SK-N-SH (cell line): ENCODE measurements at regions not wholly inside any gene's neighbourhood (a gene's known extent, or its start where the extent isn't known, plus 50 kb on each side); places are given as distances from the start of the nearest gene placed in this dataset.
"Not testable (repeated sequence)": the region's sequence is repeated elsewhere in the genome, so short reads cannot be mapped to it uniquely, and the experiment has no call there.

ENCODE experiments used
- CTCF ChIA-PET: fragments of 300-600, 350-600 bp; formaldehyde crosslinking; extraction: SDS; loops from one replicate; lab custom pipeline; 2021; lab: Yijun Ruan, JAX
- POLR2A ChIA-PET: fragments of 350-600 bp; sonication (Branson Sonifier 250); formaldehyde crosslinking; extraction: SDS; loops from one replicate; lab custom pipeline; 2020; ENCODE audit warnings: antibody characterized with exemption, inconsistent platforms; lab: Yijun Ruan, JAX
- DNase-seq: peaks from one replicate; pipeline ENCODE4 v3.0.0; 2012
- H2AFZ ChIP-seq: fragments of 200-600 bp; sonication (generic); 2 replicates; pipeline ENCODE4 v1.8.1; 2016; ENCODE audit warnings: antibody characterized with exemption, mild to moderate bottlenecking, low read depth
- H3F3A ChIP-seq: fragments of 200-600 bp; sonication (generic); replicated peaks from 2 replicates; pipeline ENCODE3; 2016; ENCODE audit warnings: antibody characterized with exemption, mild to moderate bottlenecking; ENCODE audit not compliant: insufficient read depth
- H3K27ac ChIP-seq, 2 experiments: fragments of 200-500 bp in 1 of 2; fragments of 200-600 bp in 1 of 2; sonication (Bioruptor generic) in 1 of 2; sonication (generic), shearing (Covaris generic) in 1 of 2; 2 replicates each; pipeline versions ENCODE4 v1.5.1 to v1.6.1; 2014 to 2016; ENCODE audit warnings: low read depth in 2 of 2, inconsistent platforms in 1 of 2, low read length in 1 of 2, mild to moderate bottlenecking in 1 of 2, mixed read lengths in 1 of 2
- H3K27me3 ChIP-seq: fragments of 200-600 bp; sonication (generic), shearing (Covaris generic); 2 replicates; pipeline ENCODE4 v1.6.1; 2016; ENCODE audit warnings: mixed run types; ENCODE audit not compliant: insufficient read depth
- H3K36me3 ChIP-seq, 2 experiments: fragments of 200-500 bp in 1 of 2; fragments of 200-600 bp in 1 of 2; sonication (Bioruptor generic) in 1 of 2; sonication (generic) in 1 of 2; replicated peaks in 1 of 2; 2 replicates each; pipeline versions ENCODE3 to v1.5.1; 2014 to 2016; ENCODE audit warnings: low read length in 1 of 2, mild to moderate bottlenecking in 1 of 2; ENCODE audit not compliant: insufficient read depth in 2 of 2, control insufficient read depth in 1 of 2
- H3K4me1 ChIP-seq, 2 experiments: fragments of 200-500 bp in 1 of 2; fragments of 200-600 bp in 1 of 2; sonication (Bioruptor generic) in 1 of 2; sonication (generic), shearing (Covaris generic) in 1 of 2; 2 replicates each; pipeline versions ENCODE4 v1.5.1 to v1.6.1; 2014 to 2016; ENCODE audit warnings: low read depth in 1 of 2, low read length in 1 of 2, mixed run types in 1 of 2; ENCODE audit not compliant: insufficient read depth in 2 of 2, control insufficient read depth in 1 of 2
- H3K4me2 ChIP-seq: fragments of 200-600 bp; sonication (generic), shearing (Covaris generic); 2 replicates; pipeline ENCODE4 v1.6.1; 2017; ENCODE audit warnings: mixed run types
- H3K4me3 ChIP-seq, 2 experiments: fragments of 200-500 bp in 1 of 2; fragments of 200-600 bp in 1 of 2; sonication (Bioruptor generic) in 1 of 2; sonication (generic), shearing (Covaris generic) in 1 of 2; 2 replicates each; pipeline versions ENCODE4 v1.5.1 to v1.8.1; 2014 to 2016; ENCODE audit warnings: low read depth in 2 of 2, inconsistent platforms in 1 of 2, low read length in 1 of 2, mild to moderate bottlenecking in 1 of 2, mixed read lengths in 1 of 2, moderate library complexity in 1 of 2
- H3K79me2 ChIP-seq: fragments of 200-600 bp; sonication (generic); 2 replicates; pipeline ENCODE4 v1.8.1; 2017; ENCODE audit warnings: mild to moderate bottlenecking; ENCODE audit not compliant: insufficient read depth
- H3K9ac ChIP-seq: fragments of 200-600 bp; sonication (generic); 2 replicates; pipeline ENCODE4 v1.6.1; 2017; ENCODE audit warnings: mixed run types
- H3K9me2 ChIP-seq: fragments of 200-600 bp; sonication (generic); 2 replicates; pipeline ENCODE4 v1.6.1; 2017; ENCODE audit warnings: mixed run types
- H3K9me3 ChIP-seq: fragments of 200-600 bp; sonication (generic); 2 replicates; pipeline ENCODE4 v1.6.1; 2017; ENCODE audit warnings: mixed run types, mild to moderate bottlenecking, moderate library complexity
- H4K20me1 ChIP-seq: fragments of 200-600 bp; sonication (generic); 2 replicates; pipeline ENCODE4 v1.6.1; 2017; ENCODE audit warnings: mild to moderate bottlenecking, mixed run types; ENCODE audit not compliant: insufficient read depth
- CHD2 ChIP-seq: fragments of 150-350 bp; IDR thresholded peaks from 2 replicates; pipeline ENCODE4 v1.6.1; 2018; ENCODE audit warnings: low read length; ENCODE audit not compliant: partially characterized antibody
- ELF1 ChIP-seq: IDR thresholded peaks from 2 replicates; pipeline ENCODE4 v1.4.0; 2012
- EP300 ChIP-seq, 2 experiments: IDR thresholded peaks; 2 replicates each; pipeline versions ENCODE4 v1.4.0 to v1.6.1; 2012; ENCODE audit warnings: borderline replicate concordance in 1 of 2, low read depth in 1 of 2, low read length in 1 of 2
- FOSL2 ChIP-seq: IDR thresholded peaks from 2 replicates; pipeline ENCODE4 v1.4.0; 2012; ENCODE audit warnings: low read depth, mild to moderate bottlenecking, moderate library complexity, borderline replicate concordance
- FOXJ3 ChIP-seq: sonication (generic); formaldehyde crosslinking; IDR thresholded peaks from 2 replicates; pipeline ENCODE4 v1.5.1; 2020; ENCODE audit warnings: mild to moderate bottlenecking, missing genetic modification reagents
- GABPA ChIP-seq: IDR thresholded peaks from 2 replicates; pipeline ENCODE4 v1.4.0; 2012; ENCODE audit warnings: low read depth, mild to moderate bottlenecking
- MXI1 ChIP-seq: IDR thresholded peaks from 2 replicates; pipeline ENCODE4 v1.6.1; 2012; ENCODE audit warnings: mild to moderate bottlenecking, low read depth, low read length, improper control_type of control experiment
- NRF1 ChIP-seq: IDR thresholded peaks from 2 replicates; pipeline ENCODE4 v1.6.1; 2012; ENCODE audit warnings: low read depth, mild to moderate bottlenecking, low read length
- POLR2AphosphoS5 ChIP-seq: IDR thresholded peaks from 2 replicates; pipeline ENCODE4 v1.6.1; 2012; ENCODE audit warnings: low read depth, low read length
- RAD21 ChIP-seq: IDR thresholded peaks from 2 replicates; pipeline ENCODE4 v1.6.1; 2012; ENCODE audit warnings: mild to moderate bottlenecking, low read length
- RFX5 ChIP-seq: IDR thresholded peaks from 2 replicates; pipeline ENCODE4 v1.6.1; 2012; ENCODE audit warnings: mild to moderate bottlenecking, improper control_type of control experiment, low read length
- SIN3A ChIP-seq: IDR thresholded peaks from 2 replicates; pipeline ENCODE4 v1.6.1; 2012; ENCODE audit warnings: low read depth, mild to moderate bottlenecking, low read length, moderate library complexity, borderline replicate concordance
- TAF1 ChIP-seq: IDR thresholded peaks from 2 replicates; pipeline ENCODE4 v1.6.1; 2012; ENCODE audit warnings: low read depth, mild to moderate bottlenecking, low read length, moderate library complexity, borderline replicate concordance
- TEAD4 ChIP-seq: IDR thresholded peaks from 2 replicates; pipeline ENCODE4 v1.4.0; 2012; ENCODE audit warnings: mild to moderate bottlenecking, borderline replicate concordance; ENCODE audit not compliant: insufficient read depth
- WGBS: methylation state at CpG from one replicate; pipeline ENCODE4 v1.1.6; 2017; ENCODE audit warnings: low lambda C conversion rate; 5-methylcytosine and 5-hydroxymethylcytosine counted together

- no peak for TF ChIP-seq EP300 (IDR thresholded peaks at IDR 0.05; ENCODE audit: borderline replicate concordance in 1 of 2, low read depth in 1 of 2, low read length in 1 of 2)
- no peak for TF ChIP-seq POLR2AphosphoS5
- TF ChIP-seq FOSL2 = no peak
- no peak for TF ChIP-seq RAD21
- no peak for TF ChIP-seq RFX5
Observed at GRCh38 chr22:49396817-49397216, 430.9 kb downstream of the BRD1 start (continued).

- DNase-seq = no peak
- Histone ChIP-seq H3K27me3 (no peaks in the 10 kb centered on the region), H3K4me2 (no peak overlapping the region), H3K79me2 (no peaks in the 10 kb centered on the region), H3K4me1 (no peaks in the 10 kb centered on the region), H3K36me3 (no peaks in the 10 kb centered on the region), H3K9me3 (no peaks in the 10 kb centered on the region), H3F3A (no peaks in the 10 kb centered on the region), H4K20me1 (no peaks in the 10 kb centered on the region), H2AFZ (no peak overlapping the region), H3K9me2 (no peaks in the 10 kb centered on the region), H3K9ac (no peak overlapping the region), H3K27ac (no peak overlapping the region), H3K4me3 (no peak overlapping the region)
- POLR2A ChIA-PET = no interaction called here
- CTCF ChIA-PET = no interaction called here
- no peak for TF ChIP-seq CHD2
- TF ChIP-seq TAF1 = no peak
- TF ChIP-seq SIN3A = no peak
- no peak for TF ChIP-seq FOXJ3 (CRISPR knock-in tag)
- TF ChIP-seq RFX5 = no peak
- no peak for TF ChIP-seq EP300 (IDR thresholded peaks at IDR 0.05; ENCODE audit: borderline replicate concordance in 1 of 2, low read depth in 1 of 2, low read length in 1 of 2)
- no peak for TF ChIP-seq TEAD4
- no peak for TF ChIP-seq GABPA
- no peak for TF ChIP-seq NRF1
- TF ChIP-seq ELF1 = no peak
- no peak for TF ChIP-seq MXI1
- WGBS = 8% methylated on average over 6 of the region's 8 CpGs
Observed at GRCh38 chr22:49395617-49396016, 432.1 kb downstream of the BRD1 start.

DNA sequence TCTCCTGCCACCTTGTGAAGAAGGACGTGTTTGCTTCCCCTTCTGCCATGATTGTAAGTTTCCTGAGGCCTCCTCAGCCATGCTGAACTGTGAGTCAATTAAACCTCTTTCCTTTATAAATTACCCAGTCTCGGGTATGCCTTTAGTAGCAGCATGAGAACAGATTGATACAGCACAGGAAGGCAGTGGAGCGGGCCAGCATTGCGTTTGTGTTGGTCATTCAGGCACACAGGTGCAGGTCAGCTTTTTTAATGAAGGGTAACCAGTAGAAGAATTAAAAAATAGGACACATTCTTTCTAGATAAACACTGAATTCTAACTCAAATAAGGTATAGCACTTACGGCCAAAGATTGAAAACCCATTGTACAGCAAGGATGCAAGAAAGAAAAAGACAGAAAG, 432.6 kb downstream of the BRD1 start:
- H3K36me3 ChIP-seq, H3K79me2 ChIP-seq, H3K4me1 ChIP-seq, H3K4me2 ChIP-seq, H3K9me3 ChIP-seq, POLR2A ChIA-PET, DNase-seq, H4K20me1 ChIP-seq, H3K9me2 ChIP-seq, H3F3A ChIP-seq, H2AFZ ChIP-seq, H3K4me3 ChIP-seq, CTCF ChIA-PET, H3K27me3 ChIP-seq, H3K9ac ChIP-seq, H3K27ac ChIP-seq: not testable (repeated sequence)
- 28% methylated on average over 5 of the region's 5 CpGs for WGBS
